ENCODE measurements at regions not wholly inside any gene's neighbourhood (a gene's known extent, or its start where the extent isn't known, plus 50 kb on each side); places are given as distances from the start of the nearest gene placed in this dataset.

- H3K4me3 ChIP-seq (ENCODE audit: low read depth, low read length) = no peak overlapping the region
- DNase-seq (ENCODE audit: low read depth) = no peak
- no peak for TF ChIP-seq CTCF (IDR thresholded peaks at IDR 0.05; ENCODE audit: insufficient read depth, low read depth, low read length, missing control alignments)
Observed at GRCh38 chr18:29009250-29009803, 832.4 kb upstream of the CDH2 start.

GRCh38 chr18:29008809-29009208 is 831.9 kb upstream of the CDH2 start:
- no peak for TF ChIP-seq CTCF (IDR thresholded peaks at IDR 0.05; ENCODE audit: insufficient read depth, low read depth, low read length, missing control alignments)
- H3K4me3 ChIP-seq (ENCODE audit: low read depth, low read length) = no peak overlapping the region
- DNase-seq (ENCODE audit: low read depth) = no peak

- no peak for TF ChIP-seq CTCF (IDR thresholded peaks at IDR 0.05; ENCODE audit: insufficient read depth, low read depth, low read length, missing control alignments)
- DNase-seq (ENCODE audit: low read depth) = no peak
- no peak overlapping the region for H3K4me3 ChIP-seq (ENCODE audit: low read depth, low read length)
Observed at GRCh38 chr18:29007986-29008654, 831.2 kb upstream of the CDH2 start.

GRCh38 chr18:29004921-29005320 is 828.0 kb upstream of the CDH2 start:
- no peak overlapping the region for H3K4me3 ChIP-seq (ENCODE audit: low read depth, low read length)
- TF ChIP-seq CTCF (IDR thresholded peaks at IDR 0.05; ENCODE audit: insufficient read depth, low read depth, low read length, missing control alignments) = no peak
- DNase-seq (ENCODE audit: low read depth) = no peak

- TF ChIP-seq CTCF (IDR thresholded peaks at IDR 0.05; ENCODE audit: insufficient read depth, low read depth, low read length, missing control alignments) = no peak
- DNase-seq (ENCODE audit: low read depth) = no peak
- H3K4me3 ChIP-seq (ENCODE audit: low read depth, low read length) = no peak overlapping the region
Observed at GRCh38 chr18:29003194-29003593, 826.3 kb upstream of the CDH2 start.

- no peak for TF ChIP-seq CTCF (IDR thresholded peaks at IDR 0.05; ENCODE audit: insufficient read depth, low read depth, low read length, missing control alignments)
- DNase-seq (ENCODE audit: low read depth) = no peak
- H3K4me3 ChIP-seq (ENCODE audit: low read depth, low read length) = no peak overlapping the region
Observed at GRCh38 chr18:29002747-29003146, 825.8 kb upstream of the CDH2 start.

- H3K4me3 ChIP-seq (ENCODE audit: low read depth, low read length) = no peak overlapping the region
- TF ChIP-seq CTCF (IDR thresholded peaks at IDR 0.05; ENCODE audit: insufficient read depth, low read depth, low read length, missing control alignments) = no peak
- no peak for DNase-seq (ENCODE audit: low read depth)
Observed at GRCh38 chr18:28999726-29000125, 822.8 kb upstream of the CDH2 start.

Measured in GM12865 (cell line).